ENCODE measurements at regions not wholly inside any gene's neighbourhood (a gene's known extent, or its start where the extent isn't known, plus 50 kb on each side); places are given as distances from the start of the nearest gene placed in this dataset.
A peak's percentile ranks its signal among the peaks of the same experiment; 100 is the strongest.

GRCh38 chr9:129330711-129331492 is 152.8 kb upstream of the IER5L start:
- Mint-ChIP-seq H3K36me3 (ENCODE audit: low read depth) (no peaks in the 10 kb centered on the region), H3K4me1 (ENCODE audit: low read depth) (peaks cover 34% of the 10 kb centered on the region), H3K4me3 (no peak overlapping the region), H3K9me3 (peaks cover 11% of the 10 kb centered on the region), H3K27me3 (ENCODE audit: low read depth) (no peaks in the 10 kb centered on the region), H3K27ac (no peak overlapping the region)
- DNase-seq = peak; percentile 50
- CTCF ChIA-PET = no interaction called here
- intact Hi-C loops (cut with micrococcal nuclease) = no loop called here

- H3K36me3 Mint-ChIP-seq (ENCODE audit: low read depth) = no peaks in the 10 kb centered on the region
- CTCF ChIA-PET = interaction anchor here (0.6 kb wide), 1 partner anchor 312 kb away, joined by 4 read pairs; no protein-coding TSS in a partner anchor
- H3K4me1 Mint-ChIP-seq (ENCODE audit: low read depth) = peaks cover 19% of the 10 kb centered on the region
- DNase-seq = peak; percentile 53
- no peak overlapping the region for H3K4me3 Mint-ChIP-seq
- H3K27me3 Mint-ChIP-seq (ENCODE audit: low read depth) = no peaks in the 10 kb centered on the region
- H3K9me3 Mint-ChIP-seq = peaks cover 11% of the 10 kb centered on the region
- no peak overlapping the region for H3K27ac Mint-ChIP-seq
- intact Hi-C loops (cut with micrococcal nuclease) = loop anchor here (10.0 kb wide), 1 partner anchor 194 kb away; no protein-coding TSS in a partner anchor
Observed at GRCh38 chr9:129328355-129329042, 150.4 kb upstream of the IER5L start.

- H3K27ac Mint-ChIP-seq = no peak overlapping the region
- no peaks in the 10 kb centered on the region for H3K27me3 Mint-ChIP-seq (ENCODE audit: low read depth)
- no peak for DNase-seq
- H3K4me3 Mint-ChIP-seq = no peak overlapping the region
- peaks cover 23% of the 10 kb centered on the region for H3K4me1 Mint-ChIP-seq (ENCODE audit: low read depth)
- intact Hi-C loops (cut with micrococcal nuclease) = loop anchor here (10.0 kb wide), 1 partner anchor 193 kb away; no protein-coding TSS in a partner anchor
- peaks cover 11% of the 10 kb centered on the region for H3K9me3 Mint-ChIP-seq
- CTCF ChIA-PET = interaction anchor here (0.6 kb wide), 1 partner anchor 56 kb away, joined by 5 read pairs; no protein-coding TSS in a partner anchor
- H3K36me3 Mint-ChIP-seq (ENCODE audit: low read depth) = no peaks in the 10 kb centered on the region
Observed at GRCh38 chr9:129327552-129328328, 149.7 kb upstream of the IER5L start.

- no peaks in the 10 kb centered on the region for H3K27me3 Mint-ChIP-seq (ENCODE audit: low read depth)
- no peak for DNase-seq
- no peak overlapping the region for H3K4me3 Mint-ChIP-seq
- intact Hi-C loops (cut with micrococcal nuclease) = loop anchor here (10.0 kb wide), 1 partner anchor 192 kb away; no protein-coding TSS in a partner anchor
- CTCF ChIA-PET = interaction anchor here (0.9 kb wide), 1 partner anchor 159 kb away, joined by 3 read pairs; no protein-coding TSS in a partner anchor
- peaks cover 24% of the 10 kb centered on the region for H3K4me1 Mint-ChIP-seq (ENCODE audit: low read depth)
- H3K9me3 Mint-ChIP-seq = peaks cover 9% of the 10 kb centered on the region
- no peaks in the 10 kb centered on the region for H3K36me3 Mint-ChIP-seq (ENCODE audit: low read depth)
- no peak overlapping the region for H3K27ac Mint-ChIP-seq
Observed at GRCh38 chr9:129326061-129327005, 148.3 kb upstream of the IER5L start.

- H3K4me3 Mint-ChIP-seq = no peak overlapping the region
- peaks cover 32% of the 10 kb centered on the region for H3K4me1 Mint-ChIP-seq (ENCODE audit: low read depth)
- H3K36me3 Mint-ChIP-seq (ENCODE audit: low read depth) = no peaks in the 10 kb centered on the region
- peak; percentile 5 for DNase-seq
- H3K27me3 Mint-ChIP-seq (ENCODE audit: low read depth) = no peaks in the 10 kb centered on the region
- CTCF ChIA-PET = interaction anchor here (0.9 kb wide), 1 partner anchor 158 kb away, joined by 3 read pairs; no protein-coding TSS in a partner anchor
- intact Hi-C loops (cut with micrococcal nuclease) = loop anchor here (5.0 to 10.0 kb wide), 3 partner anchors 57 to 190 kb away; no protein-coding TSS in a partner anchor
- no peaks in the 10 kb centered on the region for H3K9me3 Mint-ChIP-seq
- no peak overlapping the region for H3K27ac Mint-ChIP-seq
Observed at GRCh38 chr9:129324808-129325502, 146.9 kb upstream of the IER5L start.

- H3K4me1 Mint-ChIP-seq (ENCODE audit: low read depth) = peaks cover 32% of the 10 kb centered on the region
- H3K27ac Mint-ChIP-seq = no peak overlapping the region
- no peaks in the 10 kb centered on the region for H3K27me3 Mint-ChIP-seq (ENCODE audit: low read depth)
- no peaks in the 10 kb centered on the region for H3K9me3 Mint-ChIP-seq
- CTCF ChIA-PET = interaction anchor here (0.7 to 1.1 kb wide), 2 partner anchors 182 to 244 kb away, joined by 4 read pairs; no protein-coding TSS in a partner anchor
- H3K4me3 Mint-ChIP-seq = no peak overlapping the region
- H3K36me3 Mint-ChIP-seq (ENCODE audit: low read depth) = no peaks in the 10 kb centered on the region
- DNase-seq = peak; percentile 1
- intact Hi-C loops (cut with micrococcal nuclease) = loop anchor here (5.0 to 10.0 kb wide), 3 partner anchors 58 to 189 kb away; no protein-coding TSS in a partner anchor
Observed at GRCh38 chr9:129323999-129324553, 146.0 kb upstream of the IER5L start.

- no peaks in the 10 kb centered on the region for H3K9me3 Mint-ChIP-seq
- H3K27ac Mint-ChIP-seq = no peak overlapping the region
- no peaks in the 10 kb centered on the region for H3K27me3 Mint-ChIP-seq (ENCODE audit: low read depth)
- no peaks in the 10 kb centered on the region for H3K36me3 Mint-ChIP-seq (ENCODE audit: low read depth)
- DNase-seq = peak; percentile 4
- H3K4me3 Mint-ChIP-seq = no peak overlapping the region
- H3K4me1 Mint-ChIP-seq (ENCODE audit: low read depth) = peaks cover 26% of the 10 kb centered on the region
- CTCF ChIA-PET = interaction anchor here (0.7 to 4.1 kb wide), 3 partner anchors 181 to 244 kb away, joined by 4 to 16 read pairs (median 4); no protein-coding TSS in a partner anchor
- intact Hi-C loops (cut with micrococcal nuclease) = loop anchor here (5.0 to 10.0 kb wide), 3 partner anchors 59 to 189 kb away; no protein-coding TSS in a partner anchor
Observed at GRCh38 chr9:129323376-129323998, 145.4 kb upstream of the IER5L start.

GRCh38 chr9:129322641-129323375 is 144.7 kb upstream of the IER5L start:
- H3K27ac Mint-ChIP-seq = no peak overlapping the region
- CTCF ChIA-PET = interaction anchor here (4.1 kb wide), 1 partner anchor 191 kb away, joined by 16 read pairs; no protein-coding TSS in a partner anchor
- peaks cover 21% of the 10 kb centered on the region for H3K4me1 Mint-ChIP-seq (ENCODE audit: low read depth)
- peak; percentile 4 for DNase-seq
- H3K4me3 Mint-ChIP-seq = no peak overlapping the region
- no peaks in the 10 kb centered on the region for H3K27me3 Mint-ChIP-seq (ENCODE audit: low read depth)
- H3K9me3 Mint-ChIP-seq = no peaks in the 10 kb centered on the region
- intact Hi-C loops (cut with micrococcal nuclease) = loop anchor here (5.0 to 10.0 kb wide), 3 partner anchors 59 to 188 kb away; no protein-coding TSS in a partner anchor
- no peaks in the 10 kb centered on the region for H3K36me3 Mint-ChIP-seq (ENCODE audit: low read depth)

- no peak overlapping the region for H3K4me3 Mint-ChIP-seq
- no peaks in the 10 kb centered on the region for H3K36me3 Mint-ChIP-seq (ENCODE audit: low read depth)
- H3K27ac Mint-ChIP-seq = no peak overlapping the region
- no peaks in the 10 kb centered on the region for H3K9me3 Mint-ChIP-seq
- CTCF ChIA-PET = interaction anchor here (4.1 kb wide), 1 partner anchor 191 kb away, joined by 16 read pairs; no protein-coding TSS in a partner anchor
- H3K4me1 Mint-ChIP-seq (ENCODE audit: low read depth) = peaks cover 18% of the 10 kb centered on the region
- DNase-seq = peak; percentile 5
- no peaks in the 10 kb centered on the region for H3K27me3 Mint-ChIP-seq (ENCODE audit: low read depth)
- intact Hi-C loops (cut with micrococcal nuclease) = loop anchor here (5.0 to 10.0 kb wide), 3 partner anchors 60 to 187 kb away; no protein-coding TSS in a partner anchor
Observed at GRCh38 chr9:129322022-129322621, 144.1 kb upstream of the IER5L start.
